ENCODE measurements at regions not wholly inside any gene's neighbourhood (a gene's known extent, or its start where the extent isn't known, plus 50 kb on each side); places are given as distances from the start of the nearest gene placed in this dataset.

DNA sequence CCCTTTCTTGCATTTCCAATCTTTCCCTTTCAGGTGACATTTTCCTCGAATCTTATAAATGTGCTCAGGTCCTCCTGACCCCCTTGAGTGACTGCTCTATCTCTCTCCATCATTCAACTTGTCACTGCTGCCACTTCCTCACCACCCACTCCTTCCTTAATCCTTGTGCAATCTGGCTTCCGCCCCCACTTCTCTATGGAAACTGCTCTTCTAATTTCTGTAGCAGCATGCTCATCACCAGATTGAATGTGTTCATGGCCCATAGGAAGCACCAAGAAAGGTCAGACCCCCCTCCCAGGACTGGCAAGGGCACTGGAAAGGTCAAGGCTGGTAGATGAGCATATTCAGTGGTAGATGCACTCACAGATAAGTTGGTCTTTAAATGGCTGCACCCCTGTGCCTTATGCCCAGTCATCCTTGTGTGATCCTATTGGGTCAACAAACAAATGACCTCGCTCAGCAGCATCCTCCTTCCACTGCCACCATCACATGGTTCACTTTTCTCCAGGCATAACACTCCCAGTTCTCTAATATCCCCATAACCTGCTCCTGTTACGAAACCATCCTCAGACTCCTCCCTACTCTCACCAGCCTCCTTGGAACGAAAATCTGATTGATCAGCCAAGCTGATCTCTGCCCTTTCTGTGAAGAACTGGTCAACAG lies 288.5 kb upstream of the POU3F1 start:
- no peaks in the 10 kb centered on the region for H3K36me3 ChIP-seq (ENCODE audit: low read length)
- no peaks in the 10 kb centered on the region for H3K27me3 ChIP-seq (ENCODE audit: low read length)
- H3K9me3 ChIP-seq (ENCODE audit: insufficient read depth, low read length): no peaks in the 10 kb centered on the region
- H3K27ac ChIP-seq (ENCODE audit: low read depth, low read length): no peak overlapping the region
- H3K79me2 ChIP-seq (ENCODE audit: insufficient read depth, low read length): no peaks in the 10 kb centered on the region
- no peaks in the 10 kb centered on the region for H3K9me2 ChIP-seq (replicated peaks; ENCODE audit: insufficient read depth, low read length)
- no peak for TF ChIP-seq EZH2phosphoT487 (conservative IDR thresholded peaks at IDR 0.05; ENCODE audit: low read length)
- TF ChIP-seq, protein P1, sequence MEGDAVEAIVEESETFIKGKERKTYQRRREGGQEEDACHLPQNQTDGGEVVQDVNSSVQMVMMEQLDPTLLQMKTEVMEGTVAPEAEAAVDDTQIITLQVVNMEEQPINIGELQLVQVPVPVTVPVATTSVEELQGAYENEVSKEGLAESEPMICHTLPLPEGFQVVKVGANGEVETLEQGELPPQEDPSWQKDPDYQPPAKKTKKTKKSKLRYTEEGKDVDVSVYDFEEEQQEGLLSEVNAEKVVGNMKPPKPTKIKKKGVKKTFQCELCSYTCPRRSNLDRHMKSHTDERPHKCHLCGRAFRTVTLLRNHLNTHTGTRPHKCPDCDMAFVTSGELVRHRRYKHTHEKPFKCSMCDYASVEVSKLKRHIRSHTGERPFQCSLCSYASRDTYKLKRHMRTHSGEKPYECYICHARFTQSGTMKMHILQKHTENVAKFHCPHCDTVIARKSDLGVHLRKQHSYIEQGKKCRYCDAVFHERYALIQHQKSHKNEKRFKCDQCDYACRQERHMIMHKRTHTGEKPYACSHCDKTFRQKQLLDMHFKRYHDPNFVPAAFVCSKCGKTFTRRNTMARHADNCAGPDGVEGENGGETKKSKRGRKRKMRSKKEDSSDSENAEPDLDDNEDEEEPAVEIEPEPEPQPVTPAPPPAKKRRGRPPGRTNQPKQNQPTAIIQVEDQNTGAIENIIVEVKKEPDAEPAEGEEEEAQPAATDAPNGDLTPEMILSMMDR (IDR thresholded peaks at IDR 0.05; ENCODE audit: insufficient read depth, low read length, poor library complexity, severe bottlenecking): no peak
- no peak overlapping the region for H3K9ac ChIP-seq (ENCODE audit: low read length)
- H2AFZ ChIP-seq (ENCODE audit: low read depth, low read length, severe bottlenecking): no peak overlapping the region
- H4K20me1 ChIP-seq (ENCODE audit: low read depth, low read length): no peaks in the 10 kb centered on the region
- no peaks in the 10 kb centered on the region for H3F3A ChIP-seq (ENCODE audit: insufficient read depth)
- H3K4me2 ChIP-seq (ENCODE audit: low read depth, low read length, poor library complexity, severe bottlenecking): no peak overlapping the region
- H3K4me3 ChIP-seq (ENCODE audit: insufficient read depth, low read length, poor library complexity, severe bottlenecking): no peak overlapping the region

DNA sequence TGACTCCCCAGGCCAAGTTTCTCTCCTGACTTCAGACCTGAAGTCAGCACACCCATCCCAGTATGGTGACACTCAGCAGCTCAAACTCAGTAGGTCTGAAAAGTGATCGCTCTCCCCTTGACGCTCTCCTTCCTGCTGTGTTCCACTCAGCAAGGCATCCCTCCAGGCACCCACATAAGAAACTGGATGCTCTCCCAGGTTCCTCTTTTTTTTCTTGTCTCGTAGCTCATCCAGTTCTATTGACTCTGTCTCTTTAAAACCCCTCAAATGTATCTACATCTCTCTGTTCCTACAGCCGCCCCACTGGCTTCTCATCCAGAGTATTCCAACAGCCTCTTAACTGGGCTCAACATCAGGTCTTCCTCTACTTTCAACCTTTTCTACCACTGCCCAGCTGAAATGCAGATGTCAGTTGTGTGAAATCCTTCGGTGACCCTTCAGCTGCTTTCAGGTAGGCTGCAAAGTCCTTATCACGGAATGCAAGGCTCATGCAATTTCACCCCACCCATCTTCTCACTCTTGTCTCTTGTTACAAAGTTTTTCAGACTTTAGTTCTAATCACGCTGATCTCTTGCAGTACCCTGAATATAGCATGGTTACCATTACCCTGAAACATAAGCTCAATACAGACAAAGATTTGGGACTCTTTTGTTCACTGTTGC lies 286.2 kb upstream of the POU3F1 start:
- no peaks in the 10 kb centered on the region for H3K27me3 ChIP-seq (ENCODE audit: low read length)
- H4K20me1 ChIP-seq (ENCODE audit: low read depth, low read length): no peaks in the 10 kb centered on the region
- H3K9me2 ChIP-seq (replicated peaks; ENCODE audit: insufficient read depth, low read length): no peaks in the 10 kb centered on the region
- H2AFZ ChIP-seq (ENCODE audit: low read depth, low read length, severe bottlenecking): no peak overlapping the region
- no peaks in the 10 kb centered on the region for H3K36me3 ChIP-seq (ENCODE audit: low read length)
- no peaks in the 10 kb centered on the region for H3K79me2 ChIP-seq (ENCODE audit: insufficient read depth, low read length)
- H3K9ac ChIP-seq (ENCODE audit: low read length): no peak overlapping the region
- H3F3A ChIP-seq (ENCODE audit: insufficient read depth): no peaks in the 10 kb centered on the region
- no peak overlapping the region for H3K27ac ChIP-seq (ENCODE audit: low read depth, low read length)
- no peak for TF ChIP-seq EZH2phosphoT487 (conservative IDR thresholded peaks at IDR 0.05; ENCODE audit: low read length)
- TF ChIP-seq, protein P1 (IDR thresholded peaks at IDR 0.05; ENCODE audit: insufficient read depth, low read length, poor library complexity, severe bottlenecking): no peak
- no peaks in the 10 kb centered on the region for H3K9me3 ChIP-seq (ENCODE audit: insufficient read depth, low read length)
- no peak overlapping the region for H3K4me3 ChIP-seq (ENCODE audit: insufficient read depth, low read length, poor library complexity, severe bottlenecking)
- H3K4me2 ChIP-seq (ENCODE audit: low read depth, low read length, poor library complexity, severe bottlenecking): no peak overlapping the region

DNA sequence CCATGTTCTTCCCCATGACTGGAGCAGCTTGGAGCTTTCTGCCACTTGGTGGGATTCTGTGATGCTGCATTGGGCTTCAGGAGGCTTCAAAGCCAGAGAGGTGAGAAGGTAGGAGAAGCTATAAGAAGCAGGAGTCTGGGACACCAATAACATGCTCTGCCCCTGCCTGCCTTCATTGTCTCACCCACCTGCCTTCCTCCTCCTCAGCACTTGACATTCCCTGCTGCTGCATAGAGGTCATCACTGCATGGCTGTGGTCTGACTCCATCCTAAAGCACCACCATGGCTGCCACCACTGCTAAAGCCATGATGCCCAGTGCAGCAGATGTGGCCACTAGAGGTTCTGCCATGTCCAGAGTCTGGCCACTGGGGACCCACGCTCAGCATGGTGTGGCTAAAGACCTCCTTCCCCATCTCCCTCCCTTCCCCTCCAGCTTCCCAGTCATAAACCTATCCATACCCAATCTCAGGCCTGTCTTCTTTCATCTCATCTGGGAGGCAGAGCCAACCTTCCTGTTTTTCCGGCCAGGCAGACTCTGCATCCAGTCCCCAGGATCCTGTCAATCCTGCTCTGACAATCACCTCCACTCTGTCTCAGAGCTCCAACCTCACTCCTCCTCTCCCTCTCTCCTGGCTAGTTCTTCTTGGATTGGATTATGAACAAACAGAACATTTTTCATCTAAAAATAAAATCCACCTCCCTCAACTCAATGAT lies 285.1 kb upstream of the POU3F1 start:
- Histone ChIP-seq H4K20me1 (ENCODE audit: low read depth, low read length) (no peaks in the 10 kb centered on the region), H3K79me2 (ENCODE audit: insufficient read depth, low read length) (no peaks in the 10 kb centered on the region), H3K9me3 (ENCODE audit: insufficient read depth, low read length) (no peaks in the 10 kb centered on the region), H3K27ac (ENCODE audit: low read depth, low read length) (no peak overlapping the region), H3K4me2 (ENCODE audit: low read depth, low read length, poor library complexity, severe bottlenecking) (no peak overlapping the region), H3K9ac (ENCODE audit: low read length) (no peak overlapping the region), H3F3A (ENCODE audit: insufficient read depth) (no peaks in the 10 kb centered on the region), H3K9me2 (replicated peaks; ENCODE audit: insufficient read depth, low read length) (no peaks in the 10 kb centered on the region), H3K36me3 (ENCODE audit: low read length) (no peaks in the 10 kb centered on the region), H3K27me3 (ENCODE audit: low read length) (no peaks in the 10 kb centered on the region), H3K4me3 (ENCODE audit: insufficient read depth, low read length, poor library complexity, severe bottlenecking) (no peak overlapping the region), H2AFZ (ENCODE audit: low read depth, low read length, severe bottlenecking) (no peak overlapping the region)
- TF ChIP-seq, protein P1 (IDR thresholded peaks at IDR 0.05; ENCODE audit: insufficient read depth, low read length, poor library complexity, severe bottlenecking): no peak
- no peak for TF ChIP-seq EZH2phosphoT487 (conservative IDR thresholded peaks at IDR 0.05; ENCODE audit: low read length)
